ENCODE measurements at regions not wholly inside any gene's neighbourhood (a gene's known extent, or its start where the extent isn't known, plus 50 kb on each side); places are given as distances from the start of the nearest gene placed in this dataset.

DNA sequence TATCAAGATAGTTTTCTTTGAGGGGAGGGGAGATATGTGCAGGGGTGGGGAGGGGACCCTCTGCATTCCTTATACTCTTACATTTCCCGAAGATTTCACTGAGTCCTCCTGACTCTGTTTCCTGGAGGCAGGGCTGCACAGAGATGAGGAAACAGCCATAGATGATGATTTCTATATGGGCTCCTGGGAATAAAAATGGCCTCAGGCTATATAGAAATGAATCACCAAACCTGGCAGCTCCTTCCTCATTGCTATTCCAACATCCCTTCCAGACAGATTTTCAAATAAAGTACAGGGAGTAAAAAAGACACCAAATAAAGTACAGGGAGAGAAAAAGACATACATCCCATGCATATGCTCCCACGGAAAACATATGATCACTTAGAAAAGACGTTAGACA is 474.8 kb upstream of the RAB6C start:
- TF ChIP-seq CTCF (IDR thresholded peaks at IDR 0.05), result no peak
- no peak for TF ChIP-seq POLR2A (IDR thresholded peaks at IDR 0.05)

All from thyroid gland (tissue), 4 donors.